Uterus (tissue), 2 donors: ENCODE measurements at regions not wholly inside any gene's neighbourhood (a gene's known extent, or its start where the extent isn't known, plus 50 kb on each side); places are given as distances from the start of the nearest gene placed in this dataset.

ENCODE experiments used
- POLR2A ChIP-seq, 2 donors: fragments of 450-650 bp; IDR thresholded peaks; one replicate each; pipeline ENCODE4 v1.6.1; 2016; ENCODE audit warnings: antibody characterized with exemption in 2 of 2, mild to moderate bottlenecking in 1 of 2, moderate library complexity in 1 of 2
- TF ChIP-seq, protein P1 (sequence below), 4 experiments: fragments of 200-600 bp in 2 of 4; fragments of 450-650 bp in 2 of 4; sonication (generic) in 2 of 4; IDR thresholded peaks; one replicate each; pipeline ENCODE4 v1.5.1; 2016 to 2019; ENCODE audit warnings: antibody characterized with exemption in 4 of 4, mild to moderate bottlenecking in 2 of 4, moderate library complexity in 1 of 4

GRCh38 chr6:109261811-109262210, 120.5 kb downstream of the CD164 start:
- TF ChIP-seq POLR2A (IDR thresholded peaks at IDR 0.05): no peak
- TF ChIP-seq, protein P1, sequence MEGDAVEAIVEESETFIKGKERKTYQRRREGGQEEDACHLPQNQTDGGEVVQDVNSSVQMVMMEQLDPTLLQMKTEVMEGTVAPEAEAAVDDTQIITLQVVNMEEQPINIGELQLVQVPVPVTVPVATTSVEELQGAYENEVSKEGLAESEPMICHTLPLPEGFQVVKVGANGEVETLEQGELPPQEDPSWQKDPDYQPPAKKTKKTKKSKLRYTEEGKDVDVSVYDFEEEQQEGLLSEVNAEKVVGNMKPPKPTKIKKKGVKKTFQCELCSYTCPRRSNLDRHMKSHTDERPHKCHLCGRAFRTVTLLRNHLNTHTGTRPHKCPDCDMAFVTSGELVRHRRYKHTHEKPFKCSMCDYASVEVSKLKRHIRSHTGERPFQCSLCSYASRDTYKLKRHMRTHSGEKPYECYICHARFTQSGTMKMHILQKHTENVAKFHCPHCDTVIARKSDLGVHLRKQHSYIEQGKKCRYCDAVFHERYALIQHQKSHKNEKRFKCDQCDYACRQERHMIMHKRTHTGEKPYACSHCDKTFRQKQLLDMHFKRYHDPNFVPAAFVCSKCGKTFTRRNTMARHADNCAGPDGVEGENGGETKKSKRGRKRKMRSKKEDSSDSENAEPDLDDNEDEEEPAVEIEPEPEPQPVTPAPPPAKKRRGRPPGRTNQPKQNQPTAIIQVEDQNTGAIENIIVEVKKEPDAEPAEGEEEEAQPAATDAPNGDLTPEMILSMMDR (IDR thresholded peaks at IDR 0.05): no peak
